ENCODE measurements at regions not wholly inside any gene's neighbourhood (a gene's known extent, or its start where the extent isn't known, plus 50 kb on each side); places are given as distances from the start of the nearest gene placed in this dataset.
"Not testable (repeated sequence)": the region's sequence is repeated elsewhere in the genome, so short reads cannot be mapped to it uniquely, and the experiment has no call there.

DNA sequence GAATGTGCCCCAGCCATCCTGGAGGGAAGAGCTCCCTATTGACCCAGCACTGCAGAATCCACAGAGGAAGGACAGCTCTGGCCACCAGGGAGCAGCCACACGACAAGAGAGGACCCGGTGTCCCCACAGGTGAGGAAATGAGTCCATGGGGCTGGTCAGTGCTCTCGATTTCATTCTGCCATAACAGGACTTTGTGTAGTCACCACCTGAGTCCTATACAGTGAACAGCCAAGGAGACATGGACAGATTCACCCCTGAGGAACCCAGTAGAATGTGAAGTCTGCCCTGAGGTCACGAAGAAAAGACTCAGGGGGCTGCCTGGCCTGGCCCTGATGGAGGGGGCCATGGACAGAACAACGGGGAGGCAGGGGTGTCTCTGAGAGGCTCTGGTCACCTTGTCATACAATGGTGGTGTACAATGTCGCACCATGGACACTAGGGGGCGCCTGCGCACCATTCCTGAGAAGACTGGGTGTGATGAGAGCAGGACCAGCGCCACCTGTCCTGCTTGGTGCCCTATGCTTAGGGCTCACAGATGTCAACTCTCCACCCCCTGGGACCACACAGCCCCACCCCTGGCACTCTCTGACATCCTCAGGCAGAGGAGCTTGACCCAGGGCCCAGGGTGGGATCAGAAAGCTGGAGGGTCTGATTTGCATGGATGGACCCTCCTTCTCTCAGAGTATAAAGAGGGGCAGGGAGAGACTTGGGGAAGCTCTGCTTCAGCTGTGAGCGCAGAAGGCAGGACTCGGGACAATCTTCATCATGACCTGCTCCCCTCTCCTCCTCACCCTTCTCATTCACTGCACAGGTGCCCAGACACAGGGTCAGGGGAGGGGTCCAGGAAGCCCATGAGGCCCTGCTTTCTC is 77.4 kb downstream of the VPREB1 start:
- H3K9me2 ChIP-seq (replicated peaks; ENCODE audit: insufficient read depth, low read length); H4K20me1 ChIP-seq (ENCODE audit: insufficient read depth, low read depth, low read length); H3K4me3 ChIP-seq (ENCODE audit: low read length); H3K79me2 ChIP-seq (ENCODE audit: low read length); H2AFZ ChIP-seq (ENCODE audit: low read length); H3K4me1 ChIP-seq (ENCODE audit: low read length); H3K9ac ChIP-seq (ENCODE audit: low read length); H3K27me3 ChIP-seq (ENCODE audit: low read length); H3K27ac ChIP-seq (ENCODE audit: low read length); H3K36me3 ChIP-seq (ENCODE audit: insufficient read depth, low read length); H3K9me3 ChIP-seq (ENCODE audit: low read length); H3K4me2 ChIP-seq (ENCODE audit: low read depth, low read length, poor library complexity, severe bottlenecking): not testable (repeated sequence)
- peak; percentile 92 for DNase-seq

DNA sequence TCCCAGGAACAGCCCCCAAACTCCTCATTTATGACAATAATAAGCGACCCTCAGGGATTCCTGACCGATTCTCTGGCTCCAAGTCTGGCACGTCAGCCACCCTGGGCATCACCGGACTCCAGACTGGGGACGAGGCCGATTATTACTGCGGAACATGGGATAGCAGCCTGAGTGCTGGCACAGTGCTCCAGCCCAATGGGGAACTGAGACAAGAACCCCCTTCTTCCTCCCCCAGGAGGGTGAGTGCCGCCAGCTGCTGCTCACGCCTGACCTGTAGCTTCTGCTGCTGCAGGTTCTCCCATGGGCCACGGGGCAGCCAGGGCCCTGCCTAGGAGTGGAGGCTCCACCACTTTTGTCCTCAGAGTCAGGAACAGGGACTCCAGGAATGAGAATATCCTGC is 78.2 kb downstream of the VPREB1 start:
- peaks cover 5% of the 10 kb centered on the region; the same call in 1 of the 2 replicates for H3K4me1 ChIP-seq (ENCODE audit: low read length)
- H3K9me3 ChIP-seq (ENCODE audit: low read length) = no peaks in the 10 kb centered on the region
- no peaks in the 10 kb centered on the region for H3K27me3 ChIP-seq (ENCODE audit: low read length)
- no peaks in the 10 kb centered on the region for H3K79me2 ChIP-seq (ENCODE audit: low read length)
- no peak overlapping the region for H3K27ac ChIP-seq (ENCODE audit: low read length)
- peaks cover 7% of the 10 kb centered on the region; the same call in 1 of the 2 replicates for H3K36me3 ChIP-seq (ENCODE audit: insufficient read depth, low read length)
- no peaks in the 10 kb centered on the region for H3K9me2 ChIP-seq (replicated peaks; ENCODE audit: insufficient read depth, low read length)
- H2AFZ ChIP-seq (ENCODE audit: low read length) = no peak overlapping the region
- H3K9ac ChIP-seq (ENCODE audit: low read length) = no peak overlapping the region
- no peak for DNase-seq
- no peaks in the 10 kb centered on the region for H4K20me1 ChIP-seq (ENCODE audit: insufficient read depth, low read depth, low read length)
- H3K4me2 ChIP-seq (ENCODE audit: low read depth, low read length, poor library complexity, severe bottlenecking) = no peak overlapping the region
- H3K4me3 ChIP-seq (ENCODE audit: low read length) = no peak overlapping the region

DNA sequence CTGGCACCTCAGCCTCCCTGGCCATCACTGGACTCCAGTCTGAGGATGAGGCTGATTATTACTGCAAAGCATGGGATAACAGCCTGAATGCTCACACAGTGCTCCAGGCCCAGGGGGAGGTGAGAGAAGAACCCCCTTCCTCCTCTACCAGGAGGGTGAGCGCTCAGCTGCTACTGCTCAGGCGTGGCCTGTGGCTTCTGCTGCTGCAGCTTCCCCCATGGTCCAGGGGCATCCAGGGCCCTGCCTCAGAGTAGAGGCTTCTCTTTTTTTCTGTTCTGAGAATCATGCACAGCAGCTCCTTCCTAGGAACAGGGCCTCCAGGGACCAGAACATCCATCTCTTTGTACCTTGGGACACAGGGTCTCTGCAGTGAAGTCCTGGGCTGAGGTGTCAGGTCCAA is 83.1 kb downstream of the VPREB1 start:
- H3K9ac ChIP-seq (ENCODE audit: low read length) = no peak overlapping the region
- peaks cover 3% of the 10 kb centered on the region; the same call in 1 of the 2 replicates for H3K36me3 ChIP-seq (ENCODE audit: insufficient read depth, low read length)
- no peak overlapping the region for H3K4me2 ChIP-seq (ENCODE audit: low read depth, low read length, poor library complexity, severe bottlenecking)
- no peaks in the 10 kb centered on the region for H3K4me1 ChIP-seq (ENCODE audit: low read length)
- no peaks in the 10 kb centered on the region for H3K9me3 ChIP-seq (ENCODE audit: low read length)
- H3K79me2 ChIP-seq (ENCODE audit: low read length) = no peaks in the 10 kb centered on the region
- no peaks in the 10 kb centered on the region for H3K27me3 ChIP-seq (ENCODE audit: low read length)
- DNase-seq = no peak
- no peak overlapping the region for H2AFZ ChIP-seq (ENCODE audit: low read length)
- H3K4me3 ChIP-seq (ENCODE audit: low read length) = no peak overlapping the region
- no peaks in the 10 kb centered on the region for H4K20me1 ChIP-seq (ENCODE audit: insufficient read depth, low read depth, low read length)
- no peak overlapping the region for H3K27ac ChIP-seq (ENCODE audit: low read length)
- no peaks in the 10 kb centered on the region for H3K9me2 ChIP-seq (replicated peaks; ENCODE audit: insufficient read depth, low read length)

DNA sequence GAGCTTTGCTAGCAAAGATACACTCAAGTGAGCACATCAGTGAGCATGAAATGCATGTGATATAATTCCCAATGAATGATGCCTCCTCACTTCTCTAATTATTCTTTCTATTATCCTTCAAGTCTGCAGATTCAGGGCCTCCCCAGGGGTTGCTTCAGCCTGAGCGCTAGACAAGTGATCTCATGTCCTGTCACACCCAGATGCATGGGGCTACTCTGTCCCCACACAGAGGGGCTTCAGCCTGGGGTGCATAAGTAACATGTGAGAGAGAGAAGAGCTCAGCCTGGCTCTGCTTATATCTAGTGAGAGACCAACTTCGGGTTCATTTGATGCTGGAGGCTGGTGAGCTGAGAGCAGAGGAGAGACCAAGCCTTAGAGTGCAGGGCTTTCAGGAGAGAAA is 85.2 kb downstream of the VPREB1 start:
- Histone ChIP-seq H3K9me3 (ENCODE audit: low read length) (no peaks in the 10 kb centered on the region), H3K4me1 (ENCODE audit: low read length) (no peaks in the 10 kb centered on the region), H3K36me3 (ENCODE audit: insufficient read depth, low read length) (no peaks in the 10 kb centered on the region), H3K4me3 (ENCODE audit: low read length) (no peak overlapping the region), H2AFZ (ENCODE audit: low read length) (no peak overlapping the region), H3K79me2 (ENCODE audit: low read length) (no peaks in the 10 kb centered on the region), H3K9me2 (replicated peaks; ENCODE audit: insufficient read depth, low read length) (no peaks in the 10 kb centered on the region), H3K27me3 (ENCODE audit: low read length) (no peaks in the 10 kb centered on the region), H3K4me2 (ENCODE audit: low read depth, low read length, poor library complexity, severe bottlenecking) (no peak overlapping the region), H4K20me1 (ENCODE audit: insufficient read depth, low read depth, low read length) (no peaks in the 10 kb centered on the region), H3K27ac (ENCODE audit: low read length) (no peak overlapping the region), H3K9ac (ENCODE audit: low read length) (no peak overlapping the region)
- no peak for DNase-seq

DNA sequence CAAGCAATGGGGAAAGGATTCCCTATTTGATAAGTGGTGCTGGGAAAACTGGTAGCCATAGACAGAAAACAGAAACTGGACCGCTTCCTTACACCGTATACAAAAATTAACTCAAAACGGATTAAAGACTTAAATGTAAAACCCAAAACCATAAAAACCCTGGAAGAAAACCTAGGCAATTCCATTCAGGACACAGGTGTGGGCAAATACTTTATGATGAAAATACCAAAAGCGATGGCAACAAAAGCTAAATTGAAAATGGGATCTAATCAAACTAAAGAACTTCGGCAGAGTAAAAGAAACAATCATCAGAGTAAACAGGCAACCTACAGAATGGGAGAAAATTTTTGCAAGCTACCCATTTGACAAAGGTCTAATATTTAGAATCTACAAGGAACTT is 91.1 kb downstream of the VPREB1 start:
- DNase-seq; H3K4me2 ChIP-seq (ENCODE audit: low read depth, low read length, poor library complexity, severe bottlenecking); H3K36me3 ChIP-seq (ENCODE audit: insufficient read depth, low read length); H3K9ac ChIP-seq (ENCODE audit: low read length); H3K79me2 ChIP-seq (ENCODE audit: low read length); H3K9me3 ChIP-seq (ENCODE audit: low read length); H3K9me2 ChIP-seq (replicated peaks; ENCODE audit: insufficient read depth, low read length); H3K27ac ChIP-seq (ENCODE audit: low read length); H4K20me1 ChIP-seq (ENCODE audit: insufficient read depth, low read depth, low read length); H2AFZ ChIP-seq (ENCODE audit: low read length); H3K4me3 ChIP-seq (ENCODE audit: low read length); H3K27me3 ChIP-seq (ENCODE audit: low read length); H3K4me1 ChIP-seq (ENCODE audit: low read length): not testable (repeated sequence)

DNA sequence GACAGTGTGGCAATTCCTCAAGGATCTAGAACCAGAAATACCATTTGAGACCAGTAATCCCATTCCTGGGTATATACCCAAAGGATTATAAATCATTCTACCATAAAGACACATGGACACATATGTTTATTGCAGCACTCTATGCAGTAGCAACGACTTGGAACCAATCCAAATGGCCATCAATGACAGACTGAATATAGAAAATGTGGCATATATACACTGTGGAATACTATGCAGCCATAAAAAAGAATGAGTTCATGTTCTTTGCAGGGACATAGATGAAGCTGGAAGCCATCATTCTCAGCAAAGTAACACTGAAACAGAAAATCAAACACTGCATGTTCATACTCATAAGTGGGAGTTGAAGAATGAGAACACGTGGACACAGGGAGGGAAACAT is 91.7 kb downstream of the VPREB1 start:
- H3K27ac ChIP-seq (ENCODE audit: low read length); H3K27me3 ChIP-seq (ENCODE audit: low read length); H3K9me3 ChIP-seq (ENCODE audit: low read length); H3K4me3 ChIP-seq (ENCODE audit: low read length); H3K9ac ChIP-seq (ENCODE audit: low read length); H3K4me1 ChIP-seq (ENCODE audit: low read length); H3K9me2 ChIP-seq (replicated peaks; ENCODE audit: insufficient read depth, low read length); DNase-seq; H3K36me3 ChIP-seq (ENCODE audit: insufficient read depth, low read length); H4K20me1 ChIP-seq (ENCODE audit: insufficient read depth, low read depth, low read length); H2AFZ ChIP-seq (ENCODE audit: low read length); H3K4me2 ChIP-seq (ENCODE audit: low read depth, low read length, poor library complexity, severe bottlenecking); H3K79me2 ChIP-seq (ENCODE audit: low read length): not testable (repeated sequence)

DNA sequence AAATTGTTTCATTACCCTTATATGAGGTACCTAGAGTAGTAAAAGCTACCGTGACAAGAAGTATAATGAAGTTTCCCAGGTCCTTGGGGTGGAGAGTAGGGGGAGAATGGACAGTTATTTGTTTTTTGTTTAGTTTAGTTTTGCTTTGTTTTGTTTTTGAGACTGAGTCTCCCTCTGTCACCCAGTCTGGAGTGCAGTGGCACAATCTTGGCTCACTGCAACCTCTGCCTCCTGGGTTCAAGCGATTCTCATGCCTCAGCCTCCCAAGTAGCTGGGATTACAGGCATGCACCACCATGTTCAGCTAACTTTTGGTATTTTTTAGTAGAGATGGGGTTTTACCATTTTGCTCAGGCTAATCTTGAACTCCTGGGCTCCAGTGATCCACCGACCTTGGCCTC is 94.2 kb downstream of the VPREB1 start:
- not testable (repeated sequence) for H3K79me2 ChIP-seq (ENCODE audit: low read length)

DNA sequence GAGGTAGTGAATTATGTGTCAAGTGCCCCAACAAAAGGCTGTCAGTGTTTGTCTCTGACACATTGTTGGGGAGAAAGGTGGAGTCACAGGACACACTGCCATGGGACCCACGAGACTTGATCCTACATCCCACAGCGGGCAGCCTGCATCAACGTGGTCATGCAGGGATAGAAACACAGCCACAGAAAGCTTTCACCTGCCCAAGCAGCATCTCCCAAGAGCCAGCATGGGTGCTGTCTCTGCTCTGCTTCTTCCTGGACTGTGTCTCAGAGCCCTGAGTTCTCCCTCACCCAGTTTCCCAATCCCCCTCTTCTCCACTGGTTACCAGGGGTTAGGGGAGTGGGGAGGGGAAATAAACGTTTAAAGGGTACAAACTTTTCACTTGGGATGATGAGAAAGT is 97.2 kb downstream of the VPREB1 start:
- H3K4me1 ChIP-seq (ENCODE audit: low read length) = peaks cover 24% of the 10 kb centered on the region
- no peaks in the 10 kb centered on the region for H3K27me3 ChIP-seq (ENCODE audit: low read length)
- H3K9me2 ChIP-seq (replicated peaks; ENCODE audit: insufficient read depth, low read length) = no peaks in the 10 kb centered on the region
- no peak overlapping the region for H2AFZ ChIP-seq (ENCODE audit: low read length)
- H3K4me2 ChIP-seq (ENCODE audit: low read depth, low read length, poor library complexity, severe bottlenecking) = no peak overlapping the region
- no peak overlapping the region for H3K9ac ChIP-seq (ENCODE audit: low read length)
- no peak overlapping the region for H3K4me3 ChIP-seq (ENCODE audit: low read length)
- DNase-seq = no peak
- H3K79me2 ChIP-seq (ENCODE audit: low read length) = no peaks in the 10 kb centered on the region
- no peaks in the 10 kb centered on the region for H3K36me3 ChIP-seq (ENCODE audit: insufficient read depth, low read length)
- H3K9me3 ChIP-seq (ENCODE audit: low read length) = no peaks in the 10 kb centered on the region
- no peak overlapping the region for H3K27ac ChIP-seq (ENCODE audit: low read length)
- H4K20me1 ChIP-seq (ENCODE audit: insufficient read depth, low read depth, low read length) = no peaks in the 10 kb centered on the region

More for the DNA sequence above, 94.2 kb downstream of the VPREB1 start:
- not testable (repeated sequence) for H3K9me2 ChIP-seq (replicated peaks; ENCODE audit: insufficient read depth, low read length); H4K20me1 ChIP-seq (ENCODE audit: insufficient read depth, low read depth, low read length); H3K27me3 ChIP-seq (ENCODE audit: low read length); H3K9ac ChIP-seq (ENCODE audit: low read length); DNase-seq; H3K36me3 ChIP-seq (ENCODE audit: insufficient read depth, low read length); H3K4me2 ChIP-seq (ENCODE audit: low read depth, low read length, poor library complexity, severe bottlenecking); H3K4me3 ChIP-seq (ENCODE audit: low read length); H3K9me3 ChIP-seq (ENCODE audit: low read length); H2AFZ ChIP-seq (ENCODE audit: low read length); H3K27ac ChIP-seq (ENCODE audit: low read length)
- peaks cover 13% of the 10 kb centered on the region for H3K4me1 ChIP-seq (ENCODE audit: low read length)

Measured in Karpas-422 (cell line).